Brain microvascular endothelial cell (primary cell): ENCODE measurements at regions not wholly inside any gene's neighbourhood (a gene's known extent, or its start where the extent isn't known, plus 50 kb on each side); places are given as distances from the start of the nearest gene placed in this dataset.
"Not testable (repeated sequence)": the region's sequence is repeated elsewhere in the genome, so short reads cannot be mapped to it uniquely, and the experiment has no call there.

Source experiments
- DNase-seq: peaks from one replicate; pipeline ENCODE4 v3.0.0-alpha.2; 2020
- H3K27ac ChIP-seq: fragments of 250-450 bp; sonication (Bioruptor Pico); 2 replicates; pipeline ENCODE4 v1.5.1; 2020; ENCODE audit warnings: mild to moderate bottlenecking, moderate library complexity
- H3K27me3 ChIP-seq: fragments of 250-450 bp; sonication (Bioruptor Pico); replicated peaks from 2 replicates; pipeline ENCODE4 v1.5.1; 2020; ENCODE audit warnings: mild to moderate bottlenecking
- H3K36me3 ChIP-seq: fragments of 250-450 bp; sonication (Bioruptor Pico); replicated peaks from 2 replicates; pipeline ENCODE4 v1.5.1; 2020; ENCODE audit warnings: mild to moderate bottlenecking
- H3K4me3 ChIP-seq: 2 replicates; pipeline ENCODE4 v1.5.1; 2011; ENCODE audit warnings: low read depth, mild to moderate bottlenecking, control low read depth, low read length, moderate library complexity
- in situ Hi-C: cut with HindIII; loops from 2 replicates; pipeline ENCODE4 v1.10.0; 2017; ENCODE audit warnings: low sequenced_read_pairs, low pct_ligation_motif_present
- TF ChIP-seq, protein P1 (sequence below): IDR thresholded peaks from 2 replicates; pipeline ENCODE4 v1.5.1; 2011; ENCODE audit warnings: low read depth, mild to moderate bottlenecking, moderate library complexity, low read length, control low read depth, inconsistent platforms; ENCODE audit errors: missing control alignments

DNA sequence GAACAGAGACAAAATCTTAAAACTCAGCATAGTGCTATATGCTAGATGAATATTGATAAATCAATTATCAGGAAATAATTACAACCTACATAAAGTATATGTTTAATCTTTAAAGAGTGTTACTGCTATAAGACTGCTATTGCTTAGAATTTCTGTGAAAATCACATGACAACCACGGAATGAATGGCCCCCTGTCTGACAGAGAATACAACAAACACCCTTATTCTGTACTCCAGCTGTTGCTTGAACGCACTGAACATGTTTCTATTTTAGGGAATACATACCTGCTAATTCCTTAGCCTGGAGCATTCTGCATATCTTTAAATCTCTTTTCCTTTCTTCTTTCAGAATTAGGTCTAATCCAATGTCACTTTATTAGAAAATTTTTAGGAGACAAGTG, 452.4 kb upstream of the PHF14 start:
- in situ Hi-C loops = no loop called here
- TF ChIP-seq, protein P1, sequence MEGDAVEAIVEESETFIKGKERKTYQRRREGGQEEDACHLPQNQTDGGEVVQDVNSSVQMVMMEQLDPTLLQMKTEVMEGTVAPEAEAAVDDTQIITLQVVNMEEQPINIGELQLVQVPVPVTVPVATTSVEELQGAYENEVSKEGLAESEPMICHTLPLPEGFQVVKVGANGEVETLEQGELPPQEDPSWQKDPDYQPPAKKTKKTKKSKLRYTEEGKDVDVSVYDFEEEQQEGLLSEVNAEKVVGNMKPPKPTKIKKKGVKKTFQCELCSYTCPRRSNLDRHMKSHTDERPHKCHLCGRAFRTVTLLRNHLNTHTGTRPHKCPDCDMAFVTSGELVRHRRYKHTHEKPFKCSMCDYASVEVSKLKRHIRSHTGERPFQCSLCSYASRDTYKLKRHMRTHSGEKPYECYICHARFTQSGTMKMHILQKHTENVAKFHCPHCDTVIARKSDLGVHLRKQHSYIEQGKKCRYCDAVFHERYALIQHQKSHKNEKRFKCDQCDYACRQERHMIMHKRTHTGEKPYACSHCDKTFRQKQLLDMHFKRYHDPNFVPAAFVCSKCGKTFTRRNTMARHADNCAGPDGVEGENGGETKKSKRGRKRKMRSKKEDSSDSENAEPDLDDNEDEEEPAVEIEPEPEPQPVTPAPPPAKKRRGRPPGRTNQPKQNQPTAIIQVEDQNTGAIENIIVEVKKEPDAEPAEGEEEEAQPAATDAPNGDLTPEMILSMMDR = no peak
- no peak for DNase-seq
- H3K4me3 ChIP-seq = no peak overlapping the region
- no peaks in the 10 kb centered on the region for H3K36me3 ChIP-seq
- no peak overlapping the region for H3K27ac ChIP-seq
- H3K27me3 ChIP-seq = no peaks in the 10 kb centered on the region

DNA sequence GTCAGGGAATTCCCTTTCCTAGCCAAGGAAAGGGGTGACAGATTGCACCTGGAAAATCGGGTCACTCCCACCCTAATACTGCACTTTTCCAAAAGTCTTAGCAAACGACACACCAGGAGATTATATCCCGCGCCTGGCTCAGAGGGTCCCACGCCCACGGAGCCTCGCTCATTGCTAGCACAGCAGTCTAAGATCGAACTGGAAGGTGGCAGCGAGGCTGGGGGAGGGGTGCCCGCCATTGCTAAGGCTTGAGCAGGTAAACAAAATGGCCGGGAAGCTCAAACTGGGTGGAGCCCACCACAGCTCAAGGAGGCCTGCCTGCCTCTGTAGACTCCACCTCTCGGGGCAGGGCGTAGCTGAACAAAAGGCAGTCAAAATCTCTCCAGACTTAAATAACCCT, 440.2 kb upstream of the PHF14 start:
- DNase-seq, in situ Hi-C loops, H3K4me3 ChIP-seq, H3K36me3 ChIP-seq, H3K27ac ChIP-seq, H3K27me3 ChIP-seq: not testable (repeated sequence)

DNA sequence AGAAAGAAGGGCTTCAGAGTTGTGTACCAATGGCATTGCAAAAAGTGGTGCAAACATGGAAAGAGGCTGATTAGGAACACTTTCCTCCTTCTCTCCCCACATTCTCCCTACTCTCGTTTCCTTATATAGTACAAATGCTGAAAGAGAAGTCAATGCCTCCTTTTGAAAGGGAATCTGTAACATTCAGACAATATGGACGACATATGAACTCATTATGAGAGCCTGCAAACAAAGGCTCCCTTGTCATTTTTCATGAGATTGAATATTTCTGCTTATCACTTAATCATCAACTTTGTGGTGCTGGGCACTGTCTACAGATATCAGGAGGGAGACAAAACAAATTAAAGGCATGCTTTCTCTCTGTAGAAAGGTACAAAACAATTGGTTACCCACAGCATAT, 437.1 kb upstream of the PHF14 start:
- no peak for DNase-seq
- H3K27ac ChIP-seq = no peak overlapping the region
- no peaks in the 10 kb centered on the region for H3K36me3 ChIP-seq
- TF ChIP-seq, protein P1 = no peak
- H3K27me3 ChIP-seq = no peaks in the 10 kb centered on the region
- in situ Hi-C loops = no loop called here
- H3K4me3 ChIP-seq = no peak overlapping the region

DNA sequence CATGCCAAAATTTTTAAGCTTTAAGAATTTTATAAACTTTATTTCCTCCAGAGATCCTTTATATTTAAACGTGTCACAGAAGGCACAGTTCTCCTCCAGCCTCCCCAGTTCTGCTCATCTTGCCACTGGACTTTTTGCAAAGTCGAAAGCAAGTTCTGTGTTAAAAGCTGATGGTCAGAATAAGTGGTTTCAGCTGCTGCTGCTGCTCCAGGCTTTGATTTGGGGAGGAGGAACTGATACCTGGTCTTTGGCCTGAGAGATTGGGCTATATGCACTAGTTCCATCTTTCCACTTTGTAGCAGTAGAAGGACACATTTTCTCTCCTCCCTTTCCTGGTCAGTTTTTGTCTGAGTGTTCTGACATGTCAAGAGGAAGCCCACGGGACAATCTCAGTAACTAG, 435.9 kb upstream of the PHF14 start:
- DNase-seq = no peak
- in situ Hi-C loops = no loop called here

DNA sequence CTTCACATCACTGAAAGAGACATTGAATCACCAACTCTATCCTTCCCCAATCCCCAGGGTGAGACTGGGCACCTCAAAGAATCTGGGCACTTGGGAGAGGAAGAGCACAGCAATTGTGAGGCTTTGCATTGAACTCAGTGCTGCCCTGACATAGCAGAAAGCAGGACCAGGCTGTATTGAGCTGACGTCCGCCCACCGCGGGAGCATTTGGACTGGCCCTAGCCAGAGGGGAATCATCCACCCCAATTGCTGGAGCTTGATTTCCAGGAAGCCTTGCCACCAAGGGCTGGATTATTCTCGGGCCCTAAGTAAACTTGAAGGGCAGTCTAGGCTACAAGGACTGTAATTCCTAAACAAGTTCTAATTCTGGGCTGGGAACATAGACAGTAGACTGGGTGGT, 416.3 kb upstream of the PHF14 start:
- Histone ChIP-seq H3K27ac (no peak overlapping the region), H3K36me3 (no peaks in the 10 kb centered on the region), H3K27me3 (no peaks in the 10 kb centered on the region), H3K4me3 (no peak overlapping the region)
- no peak for DNase-seq
- TF ChIP-seq, protein P1 = no peak
- in situ Hi-C loops = no loop called here

More for the DNA sequence above, 435.9 kb upstream of the PHF14 start:
- Histone ChIP-seq H3K4me3 (no peak overlapping the region), H3K27ac (no peak overlapping the region), H3K27me3 (no peaks in the 10 kb centered on the region), H3K36me3 (no peaks in the 10 kb centered on the region)
- TF ChIP-seq, protein P1 = no peak

DNA sequence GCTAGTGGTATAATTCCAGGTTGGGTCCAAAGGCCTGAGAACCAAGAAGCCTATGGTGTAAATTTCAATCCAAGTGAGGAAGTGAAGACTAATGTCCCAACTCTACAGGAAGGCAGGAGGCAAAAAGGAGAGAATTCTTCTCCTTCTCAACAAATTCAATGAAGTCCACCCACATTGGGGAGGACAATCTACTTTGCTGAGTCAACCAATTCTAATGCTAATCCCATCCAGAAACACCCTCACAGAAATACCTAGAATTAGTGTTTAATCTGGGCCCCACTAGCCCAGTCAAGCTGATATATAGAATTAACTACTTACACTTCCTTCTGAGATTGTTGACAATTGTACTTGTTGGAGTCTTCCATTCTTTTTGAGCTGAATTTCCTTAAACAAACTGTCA, 413.2 kb upstream of the PHF14 start:
- in situ Hi-C loops = no loop called here
- TF ChIP-seq, protein P1 = no peak
- DNase-seq = no peak
- no peaks in the 10 kb centered on the region for H3K36me3 ChIP-seq
- no peak overlapping the region for H3K4me3 ChIP-seq
- H3K27me3 ChIP-seq = no peaks in the 10 kb centered on the region
- no peak overlapping the region for H3K27ac ChIP-seq
